NCI-H2227 (cell line): ENCODE measurements at regions not wholly inside any gene's neighbourhood (a gene's known extent, or its start where the extent isn't known, plus 50 kb on each side); places are given as distances from the start of the nearest gene placed in this dataset.

Experiments
- DNase-seq: peaks from one replicate; lab custom pipeline; 2025; ENCODE audit not compliant: unreplicated experiment; lab: John Stamatoyannopoulos, UW

GRCh38 chr2:66843847-66844246 is 408.9 kb downstream of the MEIS1 start:
- no peak for DNase-seq

GRCh38 chr2:66845307-66845706 is 410.4 kb downstream of the MEIS1 start:
- no peak for DNase-seq

GRCh38 chr2:66846887-66847286 is 412.0 kb downstream of the MEIS1 start:
- DNase-seq: no peak

- DNase-seq: no peak
Observed at GRCh38 chr2:66849153-66849755, 414.3 kb downstream of the MEIS1 start.

DNA sequence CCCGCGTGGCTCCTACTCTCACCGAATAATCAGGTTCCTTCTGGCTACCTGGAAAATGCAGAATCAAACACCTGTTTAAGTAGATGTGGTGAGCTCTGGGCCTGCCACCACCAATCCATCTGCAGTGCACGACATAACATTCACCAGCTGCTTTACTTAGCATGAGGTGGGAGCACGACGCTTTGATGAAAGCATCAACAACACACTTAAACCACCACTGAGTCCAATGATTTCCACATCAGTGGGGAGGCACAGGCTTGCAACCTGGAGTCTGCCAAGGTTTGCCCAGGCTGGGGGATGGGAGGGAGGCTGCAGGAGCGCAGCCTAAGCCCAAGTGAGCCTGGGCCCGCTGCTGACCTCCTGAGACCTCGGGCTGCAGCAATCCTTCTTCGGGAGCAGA is 415.5 kb downstream of the MEIS1 start:
- DNase-seq: no peak

GRCh38 chr2:66851449-66851872 is 416.5 kb downstream of the MEIS1 start:
- DNase-seq: no peak

DNA sequence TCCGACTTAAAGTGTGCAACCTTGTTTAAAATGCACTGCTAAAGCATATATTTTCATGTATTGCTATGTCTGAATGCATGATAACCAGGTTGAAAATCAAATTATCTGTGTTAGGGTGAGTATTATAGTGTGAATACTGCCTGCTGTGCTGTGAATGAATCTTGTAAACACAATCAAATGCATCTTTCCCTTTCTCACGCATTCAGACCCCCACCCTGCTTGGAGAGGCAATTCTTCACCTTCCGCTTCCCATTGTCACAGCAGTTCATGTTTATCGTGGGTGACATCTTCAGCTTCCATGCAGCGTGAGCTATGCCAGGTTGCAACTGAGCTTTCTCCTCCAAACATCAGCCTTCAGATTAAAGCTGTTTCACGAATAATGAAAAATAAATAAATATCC is 418.0 kb downstream of the MEIS1 start:
- no peak for DNase-seq

- no peak for DNase-seq
Observed at GRCh38 chr2:66853585-66853984, 418.7 kb downstream of the MEIS1 start.

- no peak for DNase-seq
Observed at GRCh38 chr2:66854298-66854697, 419.4 kb downstream of the MEIS1 start.

- DNase-seq: no peak
Observed at GRCh38 chr2:66862885-66863650, 428.1 kb downstream of the MEIS1 start.

GRCh38 chr2:66865161-66865560 is 430.2 kb downstream of the MEIS1 start:
- no peak for DNase-seq

- DNase-seq: peak; percentile 17
Observed at GRCh38 chr2:66866331-66867062, 431.6 kb downstream of the MEIS1 start.

- DNase-seq: no peak
Observed at GRCh38 chr2:66867063-66867441, 432.1 kb downstream of the MEIS1 start.

GRCh38 chr2:66869076-66869475 is 434.2 kb downstream of the MEIS1 start:
- no peak for DNase-seq

- DNase-seq: no peak
Observed at GRCh38 chr2:66872081-66872985, 437.4 kb downstream of the MEIS1 start.

GRCh38 chr2:66872986-66873754 is 438.2 kb downstream of the MEIS1 start:
- DNase-seq: peak; percentile 31

DNA sequence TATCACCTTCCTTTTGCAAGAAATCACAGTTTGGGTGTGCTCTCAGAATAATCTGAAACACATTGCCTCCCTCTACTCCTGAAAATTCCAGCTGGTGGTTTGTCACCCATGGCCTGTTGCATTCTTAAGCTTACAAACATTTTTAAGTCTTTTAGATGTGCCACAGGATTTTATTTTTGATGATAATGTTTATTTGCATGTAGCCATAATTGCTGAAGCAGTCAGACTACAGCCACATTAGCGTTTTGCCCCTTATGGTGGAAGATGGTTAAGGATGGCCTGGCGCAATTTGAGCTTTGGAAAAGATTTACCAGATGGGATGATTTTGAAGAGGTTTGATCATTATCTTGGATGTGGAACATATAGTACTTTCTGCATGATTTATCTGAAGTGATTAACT is 439.5 kb downstream of the MEIS1 start:
- no peak for DNase-seq

DNA sequence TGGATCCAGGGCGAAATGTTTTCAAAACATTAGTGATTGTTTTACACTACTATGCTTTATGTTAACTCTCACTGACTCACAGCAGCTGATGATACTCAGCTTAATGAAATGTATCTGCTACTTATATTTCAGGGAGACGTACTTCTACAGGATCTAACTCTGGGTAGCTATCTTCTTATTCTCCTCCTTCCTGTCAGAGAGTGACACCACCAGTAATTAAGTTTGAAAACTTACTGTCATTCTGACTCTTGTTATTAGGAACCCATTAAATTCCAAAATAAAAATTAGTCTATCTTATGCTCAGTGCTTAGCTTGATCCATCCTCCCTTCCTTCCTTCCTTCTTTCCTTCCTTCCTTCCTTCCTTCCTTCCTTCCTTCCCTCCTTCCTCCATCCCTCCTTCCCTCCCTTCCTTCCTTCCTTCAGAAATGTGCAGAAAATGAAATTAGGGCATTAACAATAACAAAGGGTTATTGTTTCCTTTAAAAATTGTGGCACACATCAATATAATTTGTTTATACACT is 441.1 kb downstream of the MEIS1 start:
- DNase-seq: no peak

DNA sequence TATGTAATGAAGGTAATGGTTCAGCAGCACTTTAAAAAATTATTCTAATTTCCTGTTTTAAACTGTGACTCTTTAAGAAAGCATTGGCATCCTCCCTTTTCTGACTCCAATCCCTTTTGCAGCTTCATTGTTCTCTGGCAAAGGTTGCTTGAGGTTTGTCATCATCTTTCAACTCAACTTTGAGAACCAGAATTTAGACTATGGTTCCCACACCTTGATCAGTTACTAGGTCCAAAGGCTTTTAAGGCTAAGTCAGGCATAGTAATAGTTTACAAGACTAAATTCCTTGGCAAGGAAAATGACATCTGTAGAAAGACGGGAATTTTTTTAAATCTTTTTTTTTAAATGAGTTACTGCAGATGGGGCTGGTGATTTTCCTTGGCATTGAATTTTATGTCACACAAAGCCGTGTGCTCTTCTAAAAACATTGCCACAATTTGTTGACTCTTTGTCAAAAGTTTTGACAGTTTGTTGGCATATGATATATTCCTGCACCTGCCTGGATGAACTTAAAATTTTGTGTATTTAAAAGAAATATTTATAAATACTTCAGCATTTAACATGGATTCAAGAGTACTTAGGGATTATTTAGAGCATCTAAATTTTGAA is 451.0 kb downstream of the MEIS1 start:
- DNase-seq: no peak

DNA sequence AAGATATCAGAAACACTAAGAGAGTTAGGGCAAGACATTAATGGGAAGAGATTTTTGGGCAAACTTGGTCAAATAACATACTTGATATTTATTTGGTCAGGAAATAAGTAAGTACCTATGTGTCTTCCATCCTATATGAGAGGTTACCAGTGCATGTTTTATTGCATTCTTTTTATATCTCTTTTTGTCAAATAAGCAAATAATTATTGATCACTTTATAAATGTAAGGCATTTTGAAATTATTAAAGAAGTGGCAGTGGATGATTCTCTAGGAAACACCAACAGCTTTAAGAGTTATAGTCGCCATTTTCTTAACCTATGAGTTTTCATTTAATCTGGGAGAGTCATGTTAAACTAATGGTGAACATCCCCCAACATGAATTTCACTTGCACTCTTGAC is 453.3 kb downstream of the MEIS1 start:
- DNase-seq: no peak
